Sigmoid colon (tissue), 4 donors: ENCODE measurements at regions not wholly inside any gene's neighbourhood (a gene's known extent, or its start where the extent isn't known, plus 50 kb on each side); places are given as distances from the start of the nearest gene placed in this dataset.

Source experiments
- EP300 ChIP-seq, 4 donors: sonication (generic); formaldehyde crosslinking; IDR thresholded peaks; one replicate each; pipeline ENCODE4 v1.6.1; 2017; ENCODE audit warnings: antibody characterized with exemption in 4 of 4
- POLR2A ChIP-seq, 2 donors: fragments of 450-650 bp; IDR thresholded peaks; one replicate each; pipeline ENCODE4 v1.6.1; 2016; ENCODE audit warnings: antibody characterized with exemption in 2 of 2, mild to moderate bottlenecking in 2 of 2, moderate library complexity in 2 of 2
- POLR2AphosphoS5 ChIP-seq, 4 donors: sonication (generic); formaldehyde crosslinking; IDR thresholded peaks; one replicate each; pipeline ENCODE4 v1.6.1; 2017; ENCODE audit warnings: antibody characterized with exemption in 4 of 4
- TF ChIP-seq, protein P1 (sequence below), 4 experiments: fragments of 450-650 bp in 3 of 4; fragments of 200-600 bp in 1 of 4; IDR thresholded peaks; one replicate each; pipeline ENCODE4 v1.5.1; 2016 to 2019; ENCODE audit warnings: antibody characterized with exemption in 4 of 4, mild to moderate bottlenecking in 3 of 4, moderate library complexity in 2 of 4

DNA sequence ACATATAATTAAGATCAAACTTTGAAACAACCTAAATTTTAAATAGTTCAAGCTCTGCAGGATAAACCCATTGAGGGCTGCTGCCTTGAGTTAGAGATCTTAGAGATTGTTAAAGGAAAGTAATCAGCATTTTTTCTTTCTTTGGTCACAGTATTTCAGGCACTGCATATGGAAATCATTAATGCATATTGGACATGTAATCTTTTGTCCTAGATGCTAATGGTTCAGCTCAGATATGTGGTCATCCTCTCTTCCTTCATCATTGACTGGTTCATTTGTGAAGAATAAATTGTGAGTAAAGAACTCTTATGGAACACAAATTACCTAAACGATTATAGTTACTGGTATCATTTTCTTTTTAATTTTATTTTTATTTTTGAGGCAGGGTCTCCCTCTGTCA, 82.0 kb upstream of the PRLR start:
- TF ChIP-seq POLR2A (IDR thresholded peaks at IDR 0.05) (no peak), EP300 (IDR thresholded peaks at IDR 0.05) (no peak), POLR2AphosphoS5 (IDR thresholded peaks at IDR 0.05) (no peak)
- TF ChIP-seq, protein P1, sequence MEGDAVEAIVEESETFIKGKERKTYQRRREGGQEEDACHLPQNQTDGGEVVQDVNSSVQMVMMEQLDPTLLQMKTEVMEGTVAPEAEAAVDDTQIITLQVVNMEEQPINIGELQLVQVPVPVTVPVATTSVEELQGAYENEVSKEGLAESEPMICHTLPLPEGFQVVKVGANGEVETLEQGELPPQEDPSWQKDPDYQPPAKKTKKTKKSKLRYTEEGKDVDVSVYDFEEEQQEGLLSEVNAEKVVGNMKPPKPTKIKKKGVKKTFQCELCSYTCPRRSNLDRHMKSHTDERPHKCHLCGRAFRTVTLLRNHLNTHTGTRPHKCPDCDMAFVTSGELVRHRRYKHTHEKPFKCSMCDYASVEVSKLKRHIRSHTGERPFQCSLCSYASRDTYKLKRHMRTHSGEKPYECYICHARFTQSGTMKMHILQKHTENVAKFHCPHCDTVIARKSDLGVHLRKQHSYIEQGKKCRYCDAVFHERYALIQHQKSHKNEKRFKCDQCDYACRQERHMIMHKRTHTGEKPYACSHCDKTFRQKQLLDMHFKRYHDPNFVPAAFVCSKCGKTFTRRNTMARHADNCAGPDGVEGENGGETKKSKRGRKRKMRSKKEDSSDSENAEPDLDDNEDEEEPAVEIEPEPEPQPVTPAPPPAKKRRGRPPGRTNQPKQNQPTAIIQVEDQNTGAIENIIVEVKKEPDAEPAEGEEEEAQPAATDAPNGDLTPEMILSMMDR (IDR thresholded peaks at IDR 0.05): no peak
